ENCODE measurements at regions not wholly inside any gene's neighbourhood (a gene's known extent, or its start where the extent isn't known, plus 50 kb on each side); places are given as distances from the start of the nearest gene placed in this dataset.

GRCh38 chr13:33409673-33410510 is 124.3 kb upstream of the STARD13 start:
- no peak for TF ChIP-seq POLR2A (IDR thresholded peaks at IDR 0.05; ENCODE audit: low read length)
- TF ChIP-seq TP53 (CRISPR knock-in tag; IDR thresholded peaks at IDR 0.05): no peak
- TF ChIP-seq HEYL (CRISPR knock-in tag; IDR thresholded peaks at IDR 0.05): no peak
- no peak for TF ChIP-seq BHLHE40 (IDR thresholded peaks at IDR 0.05; ENCODE audit: low read depth, low read length)
- TF ChIP-seq, protein P1, sequence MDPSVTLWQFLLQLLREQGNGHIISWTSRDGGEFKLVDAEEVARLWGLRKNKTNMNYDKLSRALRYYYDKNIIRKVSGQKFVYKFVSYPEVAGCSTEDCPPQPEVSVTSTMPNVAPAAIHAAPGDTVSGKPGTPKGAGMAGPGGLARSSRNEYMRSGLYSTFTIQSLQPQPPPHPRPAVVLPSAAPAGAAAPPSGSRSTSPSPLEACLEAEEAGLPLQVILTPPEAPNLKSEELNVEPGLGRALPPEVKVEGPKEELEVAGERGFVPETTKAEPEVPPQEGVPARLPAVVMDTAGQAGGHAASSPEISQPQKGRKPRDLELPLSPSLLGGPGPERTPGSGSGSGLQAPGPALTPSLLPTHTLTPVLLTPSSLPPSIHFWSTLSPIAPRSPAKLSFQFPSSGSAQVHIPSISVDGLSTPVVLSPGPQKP (IDR thresholded peaks at IDR 0.05; ENCODE audit: low read depth, low read length): no peak
- TF ChIP-seq KDM5A (IDR thresholded peaks at IDR 0.05): no peak
- TF ChIP-seq CTCF (IDR thresholded peaks at IDR 0.05): no peak
